B cell (primary cell): ENCODE measurements at regions not wholly inside any gene's neighbourhood (a gene's known extent, or its start where the extent isn't known, plus 50 kb on each side); places are given as distances from the start of the nearest gene placed in this dataset.
"Not testable (repeated sequence)": the region's sequence is repeated elsewhere in the genome, so short reads cannot be mapped to it uniquely, and the experiment has no call there.

Source experiments
- EZH2 ChIP-seq: IDR thresholded peaks from 2 replicates; pipeline ENCODE4 v1.6.1; 2012; ENCODE audit warnings: borderline replicate concordance, low read depth, mild to moderate bottlenecking, moderate library complexity, low read length; ENCODE audit not compliant: insufficient read depth, poor library complexity, severe bottlenecking
- TF ChIP-seq, protein P1 (sequence below): fragments of 200-600 bp; IDR thresholded peaks from one replicate; pipeline ENCODE4 v1.8.0; 2022; ENCODE audit warnings: antibody characterized with exemption, mild to moderate bottlenecking

GRCh38 chrX:51119058-51119926 is 208.8 kb downstream of the BMP15 start:
- TF ChIP-seq EZH2, result not testable (repeated sequence)
- TF ChIP-seq, protein P1, sequence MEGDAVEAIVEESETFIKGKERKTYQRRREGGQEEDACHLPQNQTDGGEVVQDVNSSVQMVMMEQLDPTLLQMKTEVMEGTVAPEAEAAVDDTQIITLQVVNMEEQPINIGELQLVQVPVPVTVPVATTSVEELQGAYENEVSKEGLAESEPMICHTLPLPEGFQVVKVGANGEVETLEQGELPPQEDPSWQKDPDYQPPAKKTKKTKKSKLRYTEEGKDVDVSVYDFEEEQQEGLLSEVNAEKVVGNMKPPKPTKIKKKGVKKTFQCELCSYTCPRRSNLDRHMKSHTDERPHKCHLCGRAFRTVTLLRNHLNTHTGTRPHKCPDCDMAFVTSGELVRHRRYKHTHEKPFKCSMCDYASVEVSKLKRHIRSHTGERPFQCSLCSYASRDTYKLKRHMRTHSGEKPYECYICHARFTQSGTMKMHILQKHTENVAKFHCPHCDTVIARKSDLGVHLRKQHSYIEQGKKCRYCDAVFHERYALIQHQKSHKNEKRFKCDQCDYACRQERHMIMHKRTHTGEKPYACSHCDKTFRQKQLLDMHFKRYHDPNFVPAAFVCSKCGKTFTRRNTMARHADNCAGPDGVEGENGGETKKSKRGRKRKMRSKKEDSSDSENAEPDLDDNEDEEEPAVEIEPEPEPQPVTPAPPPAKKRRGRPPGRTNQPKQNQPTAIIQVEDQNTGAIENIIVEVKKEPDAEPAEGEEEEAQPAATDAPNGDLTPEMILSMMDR, result not testable (repeated sequence)
